ENCODE measurements at regions not wholly inside any gene's neighbourhood (a gene's known extent, or its start where the extent isn't known, plus 50 kb on each side); places are given as distances from the start of the nearest gene placed in this dataset.

DNA sequence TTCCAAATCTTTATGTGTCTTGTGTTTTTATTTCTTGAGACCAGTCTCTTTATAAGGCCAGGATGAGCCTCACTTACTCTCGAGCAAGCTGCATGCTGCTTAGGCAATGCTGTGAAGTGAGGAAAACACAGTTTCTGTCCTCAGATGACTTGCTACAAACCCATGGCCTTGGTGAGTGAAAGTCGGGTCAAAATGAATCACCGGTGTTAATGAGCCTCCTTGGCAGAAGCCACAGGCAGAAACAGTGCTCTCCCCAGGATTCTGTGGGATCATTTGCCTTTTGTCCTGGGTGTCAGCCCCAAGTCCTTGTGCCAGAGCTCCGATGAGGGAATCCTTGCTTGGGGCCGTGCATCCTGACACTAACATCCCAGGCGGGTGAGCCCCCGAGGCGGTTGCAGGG is 482.5 kb downstream of the QKI start:
- no peak for TF ChIP-seq CTCF (optimal IDR thresholded peaks at IDR 0.05 in 1 of 3, IDR thresholded peaks at IDR 0.05 in 1 of 3, conservative IDR thresholded peaks at IDR 0.05 in 1 of 3; ENCODE audit: extremely low read depth in 1 of 3, insufficient read depth in 2 of 3, low read length in 3 of 3)
- no peak for TF ChIP-seq EZH2 (IDR thresholded peaks at IDR 0.05; ENCODE audit: low read length)

Measured in keratinocyte (primary cell).